ENCODE measurements at regions not wholly inside any gene's neighbourhood (a gene's known extent, or its start where the extent isn't known, plus 50 kb on each side); places are given as distances from the start of the nearest gene placed in this dataset.
"Not testable (repeated sequence)": the region's sequence is repeated elsewhere in the genome, so short reads cannot be mapped to it uniquely, and the experiment has no call there.

DNA sequence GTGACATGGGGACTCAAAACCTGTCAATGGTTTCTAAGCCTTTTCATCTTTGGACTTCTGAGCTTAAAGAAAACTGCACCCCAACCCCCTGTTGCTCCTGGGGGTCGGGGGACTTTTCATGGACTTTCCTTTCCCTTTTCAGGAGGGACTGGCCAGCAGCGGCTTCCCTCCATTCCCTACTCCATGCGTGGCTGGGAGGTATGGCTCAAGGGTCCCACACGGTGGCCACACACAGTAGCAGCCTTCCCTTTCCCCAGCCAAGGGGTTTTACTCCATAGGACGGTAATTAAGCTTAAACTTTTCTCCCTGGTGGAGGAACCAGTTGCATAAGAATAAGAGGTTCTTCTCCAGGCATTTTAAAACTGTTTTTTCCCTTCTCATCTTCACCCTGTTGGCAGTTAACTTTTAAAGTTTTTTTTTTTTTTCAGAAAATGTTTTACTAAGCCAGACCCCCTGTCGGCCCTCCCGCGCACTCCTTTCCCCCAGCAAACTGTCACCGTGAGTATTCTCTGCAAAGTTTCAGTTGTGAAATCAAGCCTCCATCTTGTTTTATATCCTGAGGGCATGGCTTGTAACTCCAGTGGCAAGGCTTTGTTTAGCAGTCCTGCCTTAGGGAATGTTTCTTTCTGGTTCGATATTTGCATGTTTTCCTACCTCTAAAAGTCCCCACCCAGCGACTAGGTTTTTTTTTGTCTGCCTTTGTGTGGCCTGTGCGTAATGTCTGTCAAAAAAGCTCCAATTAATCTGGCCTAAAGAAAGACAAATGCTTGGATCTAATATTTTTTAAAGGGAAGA is 325.7 kb downstream of the TLL1 start:
- no peaks in the 10 kb centered on the region for H3K27me3 Mint-ChIP-seq
- H3K27ac Mint-ChIP-seq, result no peak overlapping the region
- intact Hi-C loops (cut with micrococcal nuclease), result no loop called here
- DNase-seq (no peak), ATAC-seq (ENCODE audit: low read depth) (no peak)
- CTCF ChIA-PET, result no interaction called here
- no peaks in the 10 kb centered on the region for H3K9me3 Mint-ChIP-seq
- H3K4me1 Mint-ChIP-seq, result no peaks in the 10 kb centered on the region
- TF ChIP-seq, protein P1, sequence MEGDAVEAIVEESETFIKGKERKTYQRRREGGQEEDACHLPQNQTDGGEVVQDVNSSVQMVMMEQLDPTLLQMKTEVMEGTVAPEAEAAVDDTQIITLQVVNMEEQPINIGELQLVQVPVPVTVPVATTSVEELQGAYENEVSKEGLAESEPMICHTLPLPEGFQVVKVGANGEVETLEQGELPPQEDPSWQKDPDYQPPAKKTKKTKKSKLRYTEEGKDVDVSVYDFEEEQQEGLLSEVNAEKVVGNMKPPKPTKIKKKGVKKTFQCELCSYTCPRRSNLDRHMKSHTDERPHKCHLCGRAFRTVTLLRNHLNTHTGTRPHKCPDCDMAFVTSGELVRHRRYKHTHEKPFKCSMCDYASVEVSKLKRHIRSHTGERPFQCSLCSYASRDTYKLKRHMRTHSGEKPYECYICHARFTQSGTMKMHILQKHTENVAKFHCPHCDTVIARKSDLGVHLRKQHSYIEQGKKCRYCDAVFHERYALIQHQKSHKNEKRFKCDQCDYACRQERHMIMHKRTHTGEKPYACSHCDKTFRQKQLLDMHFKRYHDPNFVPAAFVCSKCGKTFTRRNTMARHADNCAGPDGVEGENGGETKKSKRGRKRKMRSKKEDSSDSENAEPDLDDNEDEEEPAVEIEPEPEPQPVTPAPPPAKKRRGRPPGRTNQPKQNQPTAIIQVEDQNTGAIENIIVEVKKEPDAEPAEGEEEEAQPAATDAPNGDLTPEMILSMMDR (IDR thresholded peaks at IDR 0.05), result no peak
- H3K36me3 Mint-ChIP-seq (ENCODE audit: low read depth), result no peaks in the 10 kb centered on the region
- H3K4me3 Mint-ChIP-seq, result no peak overlapping the region
- POLR2A ChIA-PET, result no interaction called here

DNA sequence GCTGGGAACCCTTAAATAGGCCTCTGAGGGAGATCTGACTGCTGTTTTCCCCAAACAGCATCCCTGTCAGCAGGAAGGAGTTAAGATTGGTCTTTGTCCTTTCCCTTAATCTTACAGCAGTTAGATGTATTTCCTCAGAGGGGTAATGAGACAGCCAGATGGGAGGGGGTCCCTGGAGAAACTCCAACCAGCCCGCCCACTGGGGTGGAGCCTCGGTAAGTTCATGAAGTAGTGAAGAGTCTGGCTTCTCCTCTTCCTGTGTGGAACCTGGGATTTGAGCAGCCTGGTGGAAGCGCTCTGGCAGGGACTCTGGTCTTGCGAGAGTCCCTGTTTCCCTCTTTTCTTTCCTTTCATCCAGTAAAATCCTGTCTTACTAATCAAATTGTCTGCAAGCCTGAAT is 330.0 kb downstream of the TLL1 start:
- no peak for ATAC-seq (ENCODE audit: low read depth)
- no peaks in the 10 kb centered on the region for H3K36me3 Mint-ChIP-seq (ENCODE audit: low read depth)
- no peaks in the 10 kb centered on the region for H3K9me3 Mint-ChIP-seq
- H3K27ac Mint-ChIP-seq, result no peak overlapping the region
- H3K4me1 Mint-ChIP-seq, result no peaks in the 10 kb centered on the region
- no peak for DNase-seq
- no peaks in the 10 kb centered on the region for H3K27me3 Mint-ChIP-seq
- ChIA-PET POLR2A (no interaction called here), CTCF (no interaction called here)
- TF ChIP-seq, protein P1 (IDR thresholded peaks at IDR 0.05), result no peak
- intact Hi-C loops (cut with micrococcal nuclease), result no loop called here
- H3K4me3 Mint-ChIP-seq, result no peak overlapping the region

DNA sequence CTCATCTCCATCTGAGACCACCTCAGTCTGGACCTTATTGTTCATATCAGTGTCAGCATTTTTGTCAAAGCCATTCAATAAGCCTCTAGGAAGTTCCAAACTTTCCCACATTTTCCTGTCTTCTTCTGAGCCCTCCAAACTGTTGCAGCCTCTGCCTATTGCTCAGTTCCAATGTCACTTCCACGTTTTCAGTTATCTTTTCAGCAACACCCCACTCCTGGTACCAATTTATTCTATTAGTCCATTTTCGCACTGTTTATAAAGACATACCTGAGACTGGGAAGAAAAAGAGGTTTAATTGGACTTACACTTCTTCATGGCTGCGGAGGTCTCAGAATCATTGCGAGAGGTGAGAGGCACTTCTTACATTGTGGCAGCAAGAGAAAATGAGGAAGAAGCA is 339.3 kb downstream of the TLL1 start:
- ATAC-seq (ENCODE audit: low read depth); H3K27ac Mint-ChIP-seq; DNase-seq; H3K4me3 Mint-ChIP-seq; CTCF ChIA-PET; intact Hi-C loops (cut with micrococcal nuclease); H3K36me3 Mint-ChIP-seq (ENCODE audit: low read depth); H3K4me1 Mint-ChIP-seq; POLR2A ChIA-PET; H3K27me3 Mint-ChIP-seq: not testable (repeated sequence)
- peaks cover 16% of the 10 kb centered on the region for H3K9me3 Mint-ChIP-seq

DNA sequence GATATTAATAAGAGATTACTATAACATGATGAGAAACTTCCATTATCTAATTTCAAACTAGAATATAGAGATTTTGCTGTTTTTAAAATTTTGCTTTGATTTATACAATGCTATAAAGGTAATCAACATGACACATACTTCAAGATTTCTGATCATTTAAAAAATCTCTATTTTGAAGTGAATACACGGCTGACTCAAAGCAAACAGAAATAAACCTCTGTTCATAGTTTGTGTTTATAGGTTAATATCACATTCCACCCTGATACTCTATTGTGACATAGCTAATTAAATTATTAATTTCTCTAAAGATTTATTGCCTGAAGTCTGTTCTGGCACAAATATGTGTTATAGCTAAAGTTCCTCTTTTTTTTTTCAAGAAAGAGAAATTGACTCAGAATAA is 349.2 kb downstream of the TLL1 start:
- H3K27me3 Mint-ChIP-seq, result no peaks in the 10 kb centered on the region
- DNase-seq (no peak), ATAC-seq (ENCODE audit: low read depth) (no peak)
- no peak overlapping the region for H3K4me3 Mint-ChIP-seq
- POLR2A ChIA-PET, result no interaction called here
- no peaks in the 10 kb centered on the region for H3K9me3 Mint-ChIP-seq
- H3K36me3 Mint-ChIP-seq (ENCODE audit: low read depth), result no peaks in the 10 kb centered on the region
- CTCF ChIA-PET, result no interaction called here
- intact Hi-C loops (cut with micrococcal nuclease), result no loop called here
- TF ChIP-seq, protein P1 (IDR thresholded peaks at IDR 0.05), result no peak
- H3K4me1 Mint-ChIP-seq, result no peaks in the 10 kb centered on the region
- H3K27ac Mint-ChIP-seq, result no peak overlapping the region

DNA sequence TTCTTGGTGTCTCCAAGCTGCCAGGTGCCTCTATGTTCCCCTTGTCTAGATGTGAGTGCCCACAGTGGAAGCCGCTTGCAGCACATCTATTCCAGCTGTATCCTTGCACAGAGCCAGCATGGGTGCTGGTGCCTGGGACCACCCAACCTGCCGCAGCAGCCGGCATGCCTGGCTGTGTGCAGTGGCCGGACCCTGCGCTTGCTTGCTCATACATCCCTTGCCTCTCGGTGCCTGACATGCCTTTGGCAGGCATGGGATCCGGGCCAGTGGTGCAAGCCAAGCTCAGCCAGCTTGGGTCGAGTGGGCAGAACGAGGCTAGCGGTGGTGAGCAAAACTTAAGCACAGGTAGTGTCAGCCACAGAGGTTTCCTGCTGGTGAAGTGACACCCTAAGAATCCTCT is 355.1 kb downstream of the TLL1 start:
- ATAC-seq (ENCODE audit: low read depth) (no peak), DNase-seq (no peak)
- ChIA-PET POLR2A (no interaction called here), CTCF (no interaction called here)
- Mint-ChIP-seq H3K27ac (no peak overlapping the region), H3K4me1 (no peaks in the 10 kb centered on the region), H3K27me3 (no peaks in the 10 kb centered on the region), H3K36me3 (ENCODE audit: low read depth) (no peaks in the 10 kb centered on the region), H3K4me3 (no peak overlapping the region), H3K9me3 (no peaks in the 10 kb centered on the region)
- intact Hi-C loops (cut with micrococcal nuclease), result no loop called here
- TF ChIP-seq, protein P1 (IDR thresholded peaks at IDR 0.05), result no peak

DNA sequence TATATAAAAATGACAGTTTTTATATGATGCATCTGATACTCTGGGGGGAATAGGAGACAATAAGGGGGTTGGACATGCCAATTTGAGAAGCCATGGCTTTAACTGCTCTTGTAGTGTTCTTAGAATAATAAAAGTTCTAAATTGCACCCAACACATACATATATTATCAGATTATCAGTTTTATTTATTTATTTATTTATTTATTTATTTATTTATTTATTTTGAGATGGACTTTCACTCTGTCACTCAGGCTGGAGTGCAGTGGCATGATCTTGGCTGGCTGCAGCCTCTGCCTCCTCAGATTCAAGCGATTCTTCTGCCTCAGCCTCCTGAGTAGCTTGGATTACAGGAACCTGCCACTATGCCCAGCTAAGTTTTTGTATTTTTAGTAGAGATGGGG is 356.8 kb downstream of the TLL1 start:
- no peak for ATAC-seq (ENCODE audit: low read depth)
- Mint-ChIP-seq H3K36me3 (ENCODE audit: low read depth) (no peaks in the 10 kb centered on the region), H3K27me3 (no peaks in the 10 kb centered on the region), H3K27ac (no peak overlapping the region), H3K9me3 (peaks cover 3% of the 10 kb centered on the region), H3K4me3 (no peak overlapping the region), H3K4me1 (no peaks in the 10 kb centered on the region)
- ChIA-PET POLR2A (no interaction called here), CTCF (no interaction called here)
- TF ChIP-seq, protein P1 (IDR thresholded peaks at IDR 0.05), result no peak
- no peak for DNase-seq
- intact Hi-C loops (cut with micrococcal nuclease), result no loop called here
